ENCODE measurements at regions not wholly inside any gene's neighbourhood (a gene's known extent, or its start where the extent isn't known, plus 50 kb on each side); places are given as distances from the start of the nearest gene placed in this dataset.

DNA sequence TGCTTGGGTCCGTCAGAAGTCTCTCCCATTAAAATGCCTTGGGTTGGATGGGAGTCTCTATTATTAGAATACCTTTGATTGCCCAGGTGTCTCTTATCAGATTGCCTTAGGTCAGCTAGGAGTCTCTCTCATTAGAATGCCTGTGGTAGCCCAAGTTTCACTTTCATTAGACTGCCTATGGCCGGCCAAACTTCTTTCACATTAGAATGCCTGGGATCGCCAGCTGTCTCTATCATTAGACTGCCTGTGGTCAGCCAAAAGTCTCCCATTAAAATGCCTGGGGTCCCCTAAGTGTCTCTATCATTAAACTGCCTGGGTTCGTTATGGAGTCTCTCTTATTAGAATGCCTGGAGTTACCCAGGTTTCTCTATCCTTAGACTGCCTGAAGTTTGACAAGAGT is 1476.7 kb downstream of the UQCRFS1 start:
- DNase-seq (ENCODE audit: extremely low spot score in 2 of 2), result no peak

DNA sequence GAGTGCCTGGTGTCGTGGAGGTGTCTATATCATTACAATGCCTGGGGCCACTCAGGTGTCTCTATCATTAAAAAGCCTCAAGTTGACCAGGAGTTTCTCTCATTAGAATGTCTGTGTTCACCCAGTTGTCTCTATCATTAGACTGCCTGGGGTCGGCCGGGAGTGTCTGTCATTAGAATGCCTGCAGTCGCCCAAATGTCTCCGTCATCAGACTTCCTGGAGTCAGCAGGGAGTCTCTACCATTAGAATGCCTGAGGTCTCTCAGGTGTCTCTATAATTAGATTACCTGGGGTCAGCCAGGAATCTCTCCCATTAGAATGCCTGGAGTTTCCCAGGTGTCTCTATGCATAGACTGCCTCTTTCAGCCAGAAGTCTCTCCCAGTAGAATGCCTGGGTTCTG is 1477.6 kb downstream of the UQCRFS1 start:
- Histone ChIP-seq H3K27ac (no peak overlapping the region), H3K4me1 (no peaks in the 10 kb centered on the region), H3K4me3 (no peak overlapping the region), H3K9me3 (peaks cover 8% of the 10 kb centered on the region), H3K36me3 (peaks cover 0 to 24% of the 10 kb centered on the region in 2 donors), H3K27me3 (no peaks in the 10 kb centered on the region)
- peak in 1 of 2 donors; percentile 16 for DNase-seq (ENCODE audit: extremely low spot score in 2 of 2)
- TF ChIP-seq, protein P1, sequence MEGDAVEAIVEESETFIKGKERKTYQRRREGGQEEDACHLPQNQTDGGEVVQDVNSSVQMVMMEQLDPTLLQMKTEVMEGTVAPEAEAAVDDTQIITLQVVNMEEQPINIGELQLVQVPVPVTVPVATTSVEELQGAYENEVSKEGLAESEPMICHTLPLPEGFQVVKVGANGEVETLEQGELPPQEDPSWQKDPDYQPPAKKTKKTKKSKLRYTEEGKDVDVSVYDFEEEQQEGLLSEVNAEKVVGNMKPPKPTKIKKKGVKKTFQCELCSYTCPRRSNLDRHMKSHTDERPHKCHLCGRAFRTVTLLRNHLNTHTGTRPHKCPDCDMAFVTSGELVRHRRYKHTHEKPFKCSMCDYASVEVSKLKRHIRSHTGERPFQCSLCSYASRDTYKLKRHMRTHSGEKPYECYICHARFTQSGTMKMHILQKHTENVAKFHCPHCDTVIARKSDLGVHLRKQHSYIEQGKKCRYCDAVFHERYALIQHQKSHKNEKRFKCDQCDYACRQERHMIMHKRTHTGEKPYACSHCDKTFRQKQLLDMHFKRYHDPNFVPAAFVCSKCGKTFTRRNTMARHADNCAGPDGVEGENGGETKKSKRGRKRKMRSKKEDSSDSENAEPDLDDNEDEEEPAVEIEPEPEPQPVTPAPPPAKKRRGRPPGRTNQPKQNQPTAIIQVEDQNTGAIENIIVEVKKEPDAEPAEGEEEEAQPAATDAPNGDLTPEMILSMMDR (IDR thresholded peaks at IDR 0.05), result no peak
- TF ChIP-seq POLR2AphosphoS5 (IDR thresholded peaks at IDR 0.05; ENCODE audit: insufficient read depth in 1 of 2, low read depth in 1 of 2) (no peak), POLR2A (IDR thresholded peaks at IDR 0.05) (no peak)
- intact Hi-C loops (cut with DNase I), result no loop called here

More for the DNA sequence above, 1476.7 kb downstream of the UQCRFS1 start:
- no peak overlapping the region for H3K27ac ChIP-seq
- H3K4me1 ChIP-seq, result no peaks in the 10 kb centered on the region
- TF ChIP-seq, protein P1 (IDR thresholded peaks at IDR 0.05), result no peak
- TF ChIP-seq POLR2A (IDR thresholded peaks at IDR 0.05), result no peak
- intact Hi-C loops (cut with DNase I), result no loop called here
- H3K4me3 ChIP-seq, result no peak overlapping the region
- H3K9me3 ChIP-seq, result peaks cover 6% of the 10 kb centered on the region
- H3K27me3 ChIP-seq, result no peaks in the 10 kb centered on the region
- peaks cover 0 to 31% of the 10 kb centered on the region in 2 donors for H3K36me3 ChIP-seq

DNA sequence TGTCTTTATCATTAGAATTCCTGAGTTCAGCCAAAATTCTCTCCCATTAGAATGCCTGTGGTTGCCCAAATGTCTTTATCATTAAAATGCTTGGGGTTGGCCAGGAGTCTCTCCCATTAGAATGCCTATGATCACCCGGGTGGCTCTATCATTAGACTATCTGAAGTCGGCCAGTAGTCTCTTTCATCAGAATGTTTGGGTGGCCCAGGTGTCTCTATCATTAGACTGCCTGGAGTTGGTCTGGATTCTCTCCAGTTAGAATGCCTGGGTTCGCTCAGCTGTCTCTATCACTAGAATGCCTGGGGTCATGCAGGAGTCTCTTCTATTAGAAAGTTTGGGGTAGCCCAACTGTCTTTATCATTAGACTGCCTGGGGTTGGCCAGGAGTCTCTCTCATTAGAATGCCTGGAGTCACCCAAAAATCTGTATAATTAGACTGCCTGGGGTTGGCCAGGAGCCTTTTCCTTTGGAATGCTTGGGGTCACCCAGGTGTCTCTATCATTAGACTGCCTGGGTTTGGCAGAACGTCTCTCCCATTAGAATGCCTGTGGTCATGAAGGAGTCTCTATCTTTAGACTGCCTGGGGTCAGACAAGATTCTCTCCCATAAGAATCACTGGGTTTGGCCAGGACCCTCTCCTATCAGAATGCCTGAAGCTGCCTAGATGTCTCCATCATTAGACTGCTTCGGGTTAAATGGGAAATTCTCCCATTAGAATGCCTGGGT is 1478.3 kb downstream of the UQCRFS1 start:
- Histone ChIP-seq H3K27me3 (no peaks in the 10 kb centered on the region), H3K27ac (no peak overlapping the region), H3K36me3 (peaks cover 0 to 18% of the 10 kb centered on the region in 2 donors), H3K4me3 (no peak overlapping the region), H3K4me1 (no peaks in the 10 kb centered on the region), H3K9me3 (peaks cover 8% of the 10 kb centered on the region)
- TF ChIP-seq, protein P1 (IDR thresholded peaks at IDR 0.05), result no peak
- TF ChIP-seq POLR2AphosphoS5 (IDR thresholded peaks at IDR 0.05; ENCODE audit: insufficient read depth in 1 of 2, low read depth in 1 of 2) (no peak), POLR2A (IDR thresholded peaks at IDR 0.05) (no peak)
- intact Hi-C loops (cut with DNase I), result no loop called here
- peak in 1 of 2 donors; percentile 34 for DNase-seq (ENCODE audit: extremely low spot score in 2 of 2)

DNA sequence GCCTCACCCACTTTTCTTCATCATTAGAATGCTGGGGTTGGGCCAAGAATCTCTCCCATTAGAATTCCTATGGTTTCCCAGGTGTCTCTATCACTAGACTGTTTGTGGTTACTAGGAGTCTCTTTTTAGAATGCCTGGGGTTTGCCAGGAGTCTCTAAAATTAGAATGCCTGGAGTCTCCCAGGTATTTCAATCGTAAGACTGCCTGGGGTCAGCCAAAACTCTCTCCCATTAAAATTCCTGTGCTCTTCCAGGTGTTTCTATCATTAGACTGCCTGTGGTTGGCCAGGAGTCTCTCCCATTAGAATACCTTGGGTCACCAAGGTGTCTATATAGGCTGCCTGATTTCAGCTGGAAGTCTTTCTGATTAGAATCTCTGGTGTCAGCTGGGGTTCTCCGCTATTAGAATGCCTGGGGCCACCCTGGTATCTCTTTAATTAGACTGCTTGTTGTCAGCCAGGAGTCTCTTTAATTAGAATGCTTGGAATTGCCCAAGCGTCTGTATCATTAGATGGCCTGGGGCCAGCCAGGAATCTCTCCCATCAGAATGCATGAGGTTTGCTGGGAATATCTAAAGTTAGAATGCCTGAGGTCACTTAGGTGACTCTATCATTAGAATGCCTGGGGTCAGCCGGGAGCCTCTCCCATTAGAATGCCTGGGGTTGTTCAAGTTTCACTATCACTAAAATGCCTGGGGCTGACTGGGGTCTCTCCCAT is 1479.2 kb downstream of the UQCRFS1 start:
- H3K27me3 ChIP-seq, result no peaks in the 10 kb centered on the region
- no peak overlapping the region for H3K4me3 ChIP-seq
- TF ChIP-seq POLR2A (IDR thresholded peaks at IDR 0.05) (no peak), POLR2AphosphoS5 (IDR thresholded peaks at IDR 0.05; ENCODE audit: insufficient read depth in 1 of 2, low read depth in 1 of 2) (no peak)
- TF ChIP-seq, protein P1 (IDR thresholded peaks at IDR 0.05), result no peak
- peaks cover 0 to 23% of the 10 kb centered on the region in 2 donors for H3K36me3 ChIP-seq
- no peaks in the 10 kb centered on the region for H3K4me1 ChIP-seq
- H3K27ac ChIP-seq, result no peak overlapping the region
- intact Hi-C loops (cut with DNase I), result no loop called here
- H3K9me3 ChIP-seq, result peaks cover 12% of the 10 kb centered on the region
- peak in 1 of 2 donors; percentile 14 for DNase-seq (ENCODE audit: extremely low spot score in 2 of 2)

DNA sequence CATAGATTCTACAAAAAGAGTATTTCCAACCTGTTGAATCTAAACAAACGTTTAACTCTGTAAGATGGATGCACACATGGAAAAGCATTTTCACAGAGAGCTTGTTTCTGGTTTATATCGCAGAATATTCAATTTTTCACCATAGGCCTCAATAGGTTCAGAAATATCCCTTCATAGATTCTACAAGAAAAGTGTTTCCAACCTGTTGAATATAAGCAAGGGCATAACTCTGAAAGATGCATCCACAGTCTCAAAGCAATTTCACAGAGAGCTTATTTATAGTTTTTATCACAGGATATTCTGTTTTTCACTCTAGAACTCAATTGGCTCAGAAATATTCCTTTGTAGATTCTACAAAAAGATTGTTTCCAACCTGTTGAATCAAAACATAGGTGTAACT is 1483.6 kb downstream of the UQCRFS1 start:
- Histone ChIP-seq H3K4me3 (no peak overlapping the region), H3K36me3 (peaks cover 0 to 23% of the 10 kb centered on the region in 2 donors), H3K27me3 (no peaks in the 10 kb centered on the region), H3K4me1 (no peaks in the 10 kb centered on the region), H3K9me3 (peaks cover 22% of the 10 kb centered on the region), H3K27ac (no peak overlapping the region)
- intact Hi-C loops (cut with DNase I), result no loop called here
- TF ChIP-seq POLR2A (IDR thresholded peaks at IDR 0.05), result no peak
- TF ChIP-seq, protein P1 (IDR thresholded peaks at IDR 0.05), result no peak
- no peak for TF ChIP-seq POLR2AphosphoS5 (IDR thresholded peaks at IDR 0.05; ENCODE audit: insufficient read depth in 1 of 2, low read depth in 1 of 2)
- no peak for DNase-seq (ENCODE audit: extremely low spot score in 2 of 2)

Measured in vagina (tissue), 2 donors.